ENCODE measurements at regions not wholly inside any gene's neighbourhood (a gene's known extent, or its start where the extent isn't known, plus 50 kb on each side); places are given as distances from the start of the nearest gene placed in this dataset.

DNA sequence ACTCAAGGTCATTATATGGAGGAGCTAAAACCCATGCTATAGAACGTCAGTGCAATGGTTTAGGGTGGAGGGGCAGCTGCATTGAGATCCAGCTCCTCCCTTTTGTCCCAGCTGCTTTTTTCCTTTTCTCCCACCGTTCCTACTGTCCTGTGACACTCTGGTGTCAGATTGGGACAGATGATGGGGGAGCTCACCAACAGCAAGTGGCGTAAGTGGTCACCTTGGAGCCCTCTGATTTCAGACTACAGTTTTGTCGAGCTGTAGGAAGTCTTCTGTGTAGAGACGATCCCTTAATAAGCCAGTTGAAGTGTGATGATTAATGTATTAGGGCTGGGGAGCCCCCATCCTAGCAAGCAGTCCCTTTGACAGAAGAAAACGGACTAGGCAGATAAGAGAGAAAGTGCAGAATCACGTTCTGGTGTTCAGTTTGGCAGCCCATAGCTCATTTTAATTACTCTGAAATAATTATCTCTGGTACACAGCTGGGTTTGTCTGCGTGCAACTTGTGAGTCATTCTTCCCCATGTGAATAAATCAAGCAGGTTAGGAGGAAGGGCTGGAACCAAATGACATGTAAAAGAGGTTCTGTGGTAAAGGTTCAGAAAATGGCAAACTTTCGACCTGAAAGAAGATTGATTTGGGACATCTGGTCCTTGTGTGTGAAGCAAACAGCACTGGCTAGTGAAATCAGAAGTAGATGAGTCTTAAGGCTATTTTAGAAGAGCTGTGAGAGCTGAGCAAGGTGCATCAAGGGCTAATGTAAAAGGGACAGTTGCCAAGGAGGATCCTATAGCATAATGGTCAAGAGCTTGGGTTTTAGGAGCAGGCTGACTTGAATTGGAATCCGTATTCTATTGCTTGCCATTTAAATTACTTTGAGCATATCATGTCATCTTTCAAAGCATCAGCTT lies 241.4 kb downstream of the EDEM1 start (continued):
- peak; percentile 88 for TF ChIP-seq TOE1 (IDR thresholded peaks at IDR 0.05; ENCODE audit: borderline replicate concordance)
- no peak for TF ChIP-seq TOE1 (CRISPR knock-in tag; IDR thresholded peaks at IDR 0.05; ENCODE audit: borderline replicate concordance, low read depth)
- peak; percentile 100 for TF ChIP-seq LEF1 (IDR thresholded peaks at IDR 0.05)
- no peak for TF ChIP-seq BDP1 (IDR thresholded peaks at IDR 0.05; ENCODE audit: insufficient read depth, insufficient read length)
- TF ChIP-seq SMAD2 (IDR thresholded peaks at IDR 0.05; ENCODE audit: low read depth, low read length): no peak
- TF ChIP-seq, protein P1, sequence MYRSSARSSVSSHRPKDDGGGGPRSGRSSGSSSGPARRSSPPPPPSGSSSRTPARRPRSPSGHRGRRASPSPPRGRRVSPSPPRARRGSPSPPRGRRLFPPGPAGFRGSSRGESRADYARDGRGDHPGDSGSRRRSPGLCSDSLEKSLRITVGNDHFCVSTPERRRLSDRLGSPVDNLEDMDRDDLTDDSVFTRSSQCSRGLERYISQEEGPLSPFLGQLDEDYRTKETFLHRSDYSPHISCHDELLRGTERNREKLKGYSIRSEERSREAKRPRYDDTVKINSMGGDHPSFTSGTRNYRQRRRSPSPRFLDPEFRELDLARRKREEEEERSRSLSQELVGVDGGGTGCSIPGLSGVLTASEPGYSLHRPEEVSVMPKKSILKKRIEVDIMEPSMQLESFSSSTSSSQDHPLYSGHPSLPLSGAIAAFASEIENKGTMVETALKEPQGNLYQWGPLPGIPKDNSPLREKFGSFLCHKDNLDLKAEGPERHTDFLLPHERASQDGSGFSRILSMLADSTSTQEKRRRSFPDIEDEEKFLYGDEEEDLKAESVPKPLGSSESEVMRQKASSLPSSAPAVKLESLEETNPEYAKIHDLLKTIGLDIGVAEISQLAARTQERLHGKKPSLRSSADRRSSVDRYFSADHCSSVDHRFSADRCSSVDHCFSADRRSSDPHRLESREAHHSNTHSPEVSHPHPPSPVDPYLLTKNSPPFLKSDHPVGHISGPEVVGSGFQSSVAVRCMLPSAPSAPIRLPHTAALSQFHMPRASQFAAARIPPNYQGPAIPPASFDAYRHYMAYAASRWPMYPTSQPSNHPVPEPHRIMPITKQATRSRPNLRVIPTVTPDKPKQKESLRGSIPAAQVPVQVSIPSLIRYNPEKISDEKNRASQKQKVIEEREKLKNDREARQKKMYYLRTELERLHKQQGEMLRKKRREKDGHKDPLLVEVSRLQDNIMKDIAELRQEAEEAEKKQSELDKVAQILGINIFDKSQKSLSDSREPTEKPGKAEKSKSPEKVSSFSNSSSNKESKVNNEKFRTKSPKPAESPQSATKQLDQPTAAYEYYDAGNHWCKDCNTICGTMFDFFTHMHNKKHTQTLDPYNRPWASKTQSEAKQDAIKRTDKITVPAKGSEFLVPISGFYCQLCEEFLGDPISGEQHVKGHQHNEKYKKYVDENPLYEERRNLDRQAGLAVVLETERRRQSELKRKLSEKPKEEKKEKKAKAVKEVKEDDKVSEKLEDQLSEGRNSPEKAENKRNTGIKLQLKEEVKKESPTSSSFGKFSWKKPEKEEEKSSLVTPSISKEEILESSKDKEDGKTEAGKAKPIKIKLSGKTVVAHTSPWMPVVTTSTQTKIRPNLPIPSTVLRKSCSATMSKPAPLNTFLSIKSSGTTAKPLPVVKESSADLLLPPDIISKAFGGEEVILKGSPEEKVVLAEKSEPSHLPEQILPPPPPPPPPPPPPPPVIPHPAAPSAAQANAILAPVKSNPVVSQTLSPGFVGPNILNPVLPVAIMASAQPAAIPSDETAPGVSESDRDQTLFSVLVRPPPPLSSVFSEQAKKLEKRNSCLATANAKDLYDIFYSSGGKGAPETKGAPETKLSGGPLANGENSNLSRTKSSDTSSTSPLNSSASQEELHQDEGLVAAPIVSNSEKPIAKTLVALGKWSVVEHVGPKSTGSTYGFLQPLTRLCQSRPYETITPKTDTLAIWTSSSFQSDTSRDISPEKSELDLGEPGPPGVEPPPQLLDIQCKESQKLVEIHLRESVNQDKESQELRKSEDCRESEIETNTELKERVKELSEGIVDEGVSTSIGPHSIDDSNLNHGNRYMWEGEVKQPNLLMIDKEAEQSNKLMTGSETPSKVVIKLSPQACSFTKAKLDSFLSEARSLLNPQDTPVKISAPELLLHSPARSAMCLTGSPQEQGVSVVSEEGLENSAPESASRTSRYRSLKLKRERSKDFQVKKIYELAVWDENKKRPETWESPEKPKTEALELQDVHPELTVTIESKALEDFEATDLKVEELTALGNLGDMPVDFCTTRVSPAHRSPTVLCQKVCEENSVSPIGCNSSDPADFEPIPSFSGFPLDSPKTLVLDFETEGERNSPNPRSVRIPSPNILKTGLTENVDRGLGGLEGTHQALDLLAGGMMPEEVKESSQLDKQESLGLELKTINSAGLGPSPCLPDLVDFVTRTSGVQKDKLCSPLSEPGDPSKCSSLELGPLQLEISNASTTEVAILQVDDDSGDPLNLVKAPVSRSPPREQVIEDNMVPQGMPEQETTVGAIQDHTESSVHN (IDR thresholded peaks at IDR 0.05; ENCODE audit: borderline replicate concordance in 1 of 2, low read depth in 1 of 2): peak; percentile 99 to 100; a peak in 3 of 4 replicates
- peak in 1 of 2 experiments; percentile 25; a peak in 1 of 4 replicates for TF ChIP-seq SIN3A (IDR thresholded peaks at IDR 0.05; ENCODE audit: borderline replicate concordance in 2 of 2, control insufficient read depth in 1 of 2, low read depth in 2 of 2, low read length in 2 of 2)
- TF ChIP-seq MTA1 (IDR thresholded peaks at IDR 0.05; ENCODE audit: borderline replicate concordance): peak; percentile 92
- TF ChIP-seq ZNF212 (CRISPR knock-in tag; IDR thresholded peaks at IDR 0.05): peak; percentile 83; the same call in 1 of the 2 replicates
- TF ChIP-seq, protein P2, sequence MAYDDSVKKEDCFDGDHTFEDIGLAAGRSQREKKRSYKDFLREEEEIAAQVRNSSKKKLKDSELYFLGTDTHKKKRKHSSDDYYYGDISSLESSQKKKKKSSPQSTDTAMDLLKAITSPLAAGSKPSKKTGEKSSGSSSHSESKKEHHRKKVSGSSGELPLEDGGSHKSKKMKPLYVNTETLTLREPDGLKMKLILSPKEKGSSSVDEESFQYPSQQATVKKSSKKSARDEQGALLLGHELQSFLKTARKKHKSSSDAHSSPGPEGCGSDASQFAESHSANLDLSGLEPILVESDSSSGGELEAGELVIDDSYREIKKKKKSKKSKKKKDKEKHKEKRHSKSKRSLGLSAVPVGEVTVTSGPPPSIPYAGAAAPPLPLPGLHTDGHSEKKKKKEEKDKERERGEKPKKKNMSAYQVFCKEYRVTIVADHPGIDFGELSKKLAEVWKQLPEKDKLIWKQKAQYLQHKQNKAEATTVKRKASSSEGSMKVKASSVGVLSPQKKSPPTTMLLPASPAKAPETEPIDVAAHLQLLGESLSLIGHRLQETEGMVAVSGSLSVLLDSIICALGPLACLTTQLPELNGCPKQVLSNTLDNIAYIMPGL (CRISPR knock-in tag; IDR thresholded peaks at IDR 0.05): no peak
- TF ChIP-seq, protein P3, sequence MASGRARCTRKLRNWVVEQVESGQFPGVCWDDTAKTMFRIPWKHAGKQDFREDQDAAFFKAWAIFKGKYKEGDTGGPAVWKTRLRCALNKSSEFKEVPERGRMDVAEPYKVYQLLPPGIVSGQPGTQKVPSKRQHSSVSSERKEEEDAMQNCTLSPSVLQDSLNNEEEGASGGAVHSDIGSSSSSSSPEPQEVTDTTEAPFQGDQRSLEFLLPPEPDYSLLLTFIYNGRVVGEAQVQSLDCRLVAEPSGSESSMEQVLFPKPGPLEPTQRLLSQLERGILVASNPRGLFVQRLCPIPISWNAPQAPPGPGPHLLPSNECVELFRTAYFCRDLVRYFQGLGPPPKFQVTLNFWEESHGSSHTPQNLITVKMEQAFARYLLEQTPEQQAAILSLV (tag; IDR thresholded peaks at IDR 0.05): peak; percentile 44; the same call in 1 of the 2 replicates
- TF ChIP-seq NR2F6 (CRISPR knock-in tag; IDR thresholded peaks at IDR 0.05): 0 out of 2 replicates have a peak, but pooled peaks have one; percentile 83
- no peak for TF ChIP-seq PPARD (CRISPR knock-in tag; IDR thresholded peaks at IDR 0.05)
- TF ChIP-seq RUNX1 (IDR thresholded peaks at IDR 0.05; ENCODE audit: low read depth): peak; percentile 83
